ENCODE measurements at regions not wholly inside any gene's neighbourhood (a gene's known extent, or its start where the extent isn't known, plus 50 kb on each side); places are given as distances from the start of the nearest gene placed in this dataset.

DNA sequence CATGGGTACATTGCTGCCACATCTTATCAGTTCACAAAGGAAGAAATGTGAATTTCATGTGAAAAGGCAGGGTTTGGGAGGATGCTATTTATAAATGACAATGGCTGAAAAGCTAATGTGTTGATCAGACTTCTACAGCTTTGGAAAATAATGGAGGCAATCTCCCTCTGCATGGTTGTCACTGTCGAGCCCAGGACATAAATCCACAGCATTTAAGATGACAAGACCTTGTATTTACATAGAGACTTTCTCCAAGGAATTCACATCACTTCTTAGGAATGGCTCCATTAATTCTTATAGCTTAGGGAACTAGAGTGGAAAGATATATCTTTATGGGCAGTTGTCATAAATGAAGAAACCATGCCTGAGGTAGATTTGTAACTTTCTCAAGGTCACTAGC, 66.7 kb downstream of the CBLL2 start:
- 7% methylated on average over 1 of the region's 1 CpG for WGBS (ENCODE audit: insufficient coverage, low coverage, missing lambda C conversion rate)

More for the DNA sequence above, 66.7 kb downstream of the CBLL2 start:
- Histone ChIP-seq H3K27ac (ENCODE audit: extremely low read depth, low read depth, low read length) (no peak overlapping the region), H4K20me1 (replicated peaks; ENCODE audit: control insufficient read depth, insufficient read depth, low read length) (no peaks in the 10 kb centered on the region), H3K9ac (ENCODE audit: insufficient read depth in 1 of 2, low read depth in 2 of 2, low read length in 2 of 2) (no peak overlapping the region), H3K9me3 (replicated peaks; ENCODE audit: control insufficient read depth, insufficient read depth, low read depth, low read length) (no peaks in the 10 kb centered on the region), H3K36me3 (ENCODE audit: control insufficient read depth, insufficient read depth, low read length) (no peaks in the 10 kb centered on the region), H3K79me2 (ENCODE audit: control insufficient read depth, insufficient read depth, low read length) (no peaks in the 10 kb centered on the region), H3K4me1 (replicated peaks in 1 of 2; ENCODE audit: control insufficient read depth in 2 of 2, insufficient read depth in 2 of 2, low read length in 2 of 2) (no peaks in the 10 kb centered on the region), H3K4me3 (no peak overlapping the region), H3K27me3 (ENCODE audit: control insufficient read depth in 2 of 2, insufficient read depth in 2 of 2, low read length in 2 of 2) (no peaks in the 10 kb centered on the region), H2AFZ (ENCODE audit: low read depth, low read length) (no peak overlapping the region), H3K9me1 (ENCODE audit: control insufficient read depth, insufficient read depth, low read length) (no peaks in the 10 kb centered on the region), H3K4me2 (ENCODE audit: insufficient read depth, low read length) (no peak overlapping the region)
- no peak for DNase-seq (ENCODE audit: extremely low read depth in 1 of 4, low spot score in 3 of 4)
- ChIA-PET POLR2A (no interaction called here), CTCF (ENCODE audit: low intra/inter-chr PET ratio) (no interaction called here)
- in situ Hi-C loops (cut with MboI) (no loop called here), intact Hi-C loops (cut with micrococcal nuclease) (no loop called here)
- no peak for ATAC-seq
- no peak for FAIRE-seq
- BruUV-seq (replicated peaks) = no TSS peak
- TF ChIP-seq, protein P1, sequence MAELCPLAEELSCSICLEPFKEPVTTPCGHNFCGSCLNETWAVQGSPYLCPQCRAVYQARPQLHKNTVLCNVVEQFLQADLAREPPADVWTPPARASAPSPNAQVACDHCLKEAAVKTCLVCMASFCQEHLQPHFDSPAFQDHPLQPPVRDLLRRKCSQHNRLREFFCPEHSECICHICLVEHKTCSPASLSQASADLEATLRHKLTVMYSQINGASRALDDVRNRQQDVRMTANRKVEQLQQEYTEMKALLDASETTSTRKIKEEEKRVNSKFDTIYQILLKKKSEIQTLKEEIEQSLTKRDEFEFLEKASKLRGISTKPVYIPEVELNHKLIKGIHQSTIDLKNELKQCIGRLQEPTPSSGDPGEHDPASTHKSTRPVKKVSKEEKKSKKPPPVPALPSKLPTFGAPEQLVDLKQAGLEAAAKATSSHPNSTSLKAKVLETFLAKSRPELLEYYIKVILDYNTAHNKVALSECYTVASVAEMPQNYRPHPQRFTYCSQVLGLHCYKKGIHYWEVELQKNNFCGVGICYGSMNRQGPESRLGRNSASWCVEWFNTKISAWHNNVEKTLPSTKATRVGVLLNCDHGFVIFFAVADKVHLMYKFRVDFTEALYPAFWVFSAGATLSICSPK (IDR thresholded peaks at IDR 0.05; ENCODE audit: borderline replicate concordance) = no peak
- TF ChIP-seq, protein P2, sequence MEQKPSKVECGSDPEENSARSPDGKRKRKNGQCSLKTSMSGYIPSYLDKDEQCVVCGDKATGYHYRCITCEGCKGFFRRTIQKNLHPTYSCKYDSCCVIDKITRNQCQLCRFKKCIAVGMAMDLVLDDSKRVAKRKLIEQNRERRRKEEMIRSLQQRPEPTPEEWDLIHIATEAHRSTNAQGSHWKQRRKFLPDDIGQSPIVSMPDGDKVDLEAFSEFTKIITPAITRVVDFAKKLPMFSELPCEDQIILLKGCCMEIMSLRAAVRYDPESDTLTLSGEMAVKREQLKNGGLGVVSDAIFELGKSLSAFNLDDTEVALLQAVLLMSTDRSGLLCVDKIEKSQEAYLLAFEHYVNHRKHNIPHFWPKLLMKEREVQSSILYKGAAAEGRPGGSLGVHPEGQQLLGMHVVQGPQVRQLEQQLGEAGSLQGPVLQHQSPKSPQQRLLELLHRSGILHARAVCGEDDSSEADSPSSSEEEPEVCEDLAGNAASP (IDR thresholded peaks at IDR 0.05) = no peak
- TF ChIP-seq SMAD1 (IDR thresholded peaks at IDR 0.05; ENCODE audit: low read depth, low read length, partially characterized antibody) (no peak), TCFL5 (CRISPR knock-in tag; conservative IDR thresholded peaks at IDR 0.05) (no peak), ZSCAN29 (IDR thresholded peaks at IDR 0.05) (no peak)
- TF ChIP-seq, protein P3, sequence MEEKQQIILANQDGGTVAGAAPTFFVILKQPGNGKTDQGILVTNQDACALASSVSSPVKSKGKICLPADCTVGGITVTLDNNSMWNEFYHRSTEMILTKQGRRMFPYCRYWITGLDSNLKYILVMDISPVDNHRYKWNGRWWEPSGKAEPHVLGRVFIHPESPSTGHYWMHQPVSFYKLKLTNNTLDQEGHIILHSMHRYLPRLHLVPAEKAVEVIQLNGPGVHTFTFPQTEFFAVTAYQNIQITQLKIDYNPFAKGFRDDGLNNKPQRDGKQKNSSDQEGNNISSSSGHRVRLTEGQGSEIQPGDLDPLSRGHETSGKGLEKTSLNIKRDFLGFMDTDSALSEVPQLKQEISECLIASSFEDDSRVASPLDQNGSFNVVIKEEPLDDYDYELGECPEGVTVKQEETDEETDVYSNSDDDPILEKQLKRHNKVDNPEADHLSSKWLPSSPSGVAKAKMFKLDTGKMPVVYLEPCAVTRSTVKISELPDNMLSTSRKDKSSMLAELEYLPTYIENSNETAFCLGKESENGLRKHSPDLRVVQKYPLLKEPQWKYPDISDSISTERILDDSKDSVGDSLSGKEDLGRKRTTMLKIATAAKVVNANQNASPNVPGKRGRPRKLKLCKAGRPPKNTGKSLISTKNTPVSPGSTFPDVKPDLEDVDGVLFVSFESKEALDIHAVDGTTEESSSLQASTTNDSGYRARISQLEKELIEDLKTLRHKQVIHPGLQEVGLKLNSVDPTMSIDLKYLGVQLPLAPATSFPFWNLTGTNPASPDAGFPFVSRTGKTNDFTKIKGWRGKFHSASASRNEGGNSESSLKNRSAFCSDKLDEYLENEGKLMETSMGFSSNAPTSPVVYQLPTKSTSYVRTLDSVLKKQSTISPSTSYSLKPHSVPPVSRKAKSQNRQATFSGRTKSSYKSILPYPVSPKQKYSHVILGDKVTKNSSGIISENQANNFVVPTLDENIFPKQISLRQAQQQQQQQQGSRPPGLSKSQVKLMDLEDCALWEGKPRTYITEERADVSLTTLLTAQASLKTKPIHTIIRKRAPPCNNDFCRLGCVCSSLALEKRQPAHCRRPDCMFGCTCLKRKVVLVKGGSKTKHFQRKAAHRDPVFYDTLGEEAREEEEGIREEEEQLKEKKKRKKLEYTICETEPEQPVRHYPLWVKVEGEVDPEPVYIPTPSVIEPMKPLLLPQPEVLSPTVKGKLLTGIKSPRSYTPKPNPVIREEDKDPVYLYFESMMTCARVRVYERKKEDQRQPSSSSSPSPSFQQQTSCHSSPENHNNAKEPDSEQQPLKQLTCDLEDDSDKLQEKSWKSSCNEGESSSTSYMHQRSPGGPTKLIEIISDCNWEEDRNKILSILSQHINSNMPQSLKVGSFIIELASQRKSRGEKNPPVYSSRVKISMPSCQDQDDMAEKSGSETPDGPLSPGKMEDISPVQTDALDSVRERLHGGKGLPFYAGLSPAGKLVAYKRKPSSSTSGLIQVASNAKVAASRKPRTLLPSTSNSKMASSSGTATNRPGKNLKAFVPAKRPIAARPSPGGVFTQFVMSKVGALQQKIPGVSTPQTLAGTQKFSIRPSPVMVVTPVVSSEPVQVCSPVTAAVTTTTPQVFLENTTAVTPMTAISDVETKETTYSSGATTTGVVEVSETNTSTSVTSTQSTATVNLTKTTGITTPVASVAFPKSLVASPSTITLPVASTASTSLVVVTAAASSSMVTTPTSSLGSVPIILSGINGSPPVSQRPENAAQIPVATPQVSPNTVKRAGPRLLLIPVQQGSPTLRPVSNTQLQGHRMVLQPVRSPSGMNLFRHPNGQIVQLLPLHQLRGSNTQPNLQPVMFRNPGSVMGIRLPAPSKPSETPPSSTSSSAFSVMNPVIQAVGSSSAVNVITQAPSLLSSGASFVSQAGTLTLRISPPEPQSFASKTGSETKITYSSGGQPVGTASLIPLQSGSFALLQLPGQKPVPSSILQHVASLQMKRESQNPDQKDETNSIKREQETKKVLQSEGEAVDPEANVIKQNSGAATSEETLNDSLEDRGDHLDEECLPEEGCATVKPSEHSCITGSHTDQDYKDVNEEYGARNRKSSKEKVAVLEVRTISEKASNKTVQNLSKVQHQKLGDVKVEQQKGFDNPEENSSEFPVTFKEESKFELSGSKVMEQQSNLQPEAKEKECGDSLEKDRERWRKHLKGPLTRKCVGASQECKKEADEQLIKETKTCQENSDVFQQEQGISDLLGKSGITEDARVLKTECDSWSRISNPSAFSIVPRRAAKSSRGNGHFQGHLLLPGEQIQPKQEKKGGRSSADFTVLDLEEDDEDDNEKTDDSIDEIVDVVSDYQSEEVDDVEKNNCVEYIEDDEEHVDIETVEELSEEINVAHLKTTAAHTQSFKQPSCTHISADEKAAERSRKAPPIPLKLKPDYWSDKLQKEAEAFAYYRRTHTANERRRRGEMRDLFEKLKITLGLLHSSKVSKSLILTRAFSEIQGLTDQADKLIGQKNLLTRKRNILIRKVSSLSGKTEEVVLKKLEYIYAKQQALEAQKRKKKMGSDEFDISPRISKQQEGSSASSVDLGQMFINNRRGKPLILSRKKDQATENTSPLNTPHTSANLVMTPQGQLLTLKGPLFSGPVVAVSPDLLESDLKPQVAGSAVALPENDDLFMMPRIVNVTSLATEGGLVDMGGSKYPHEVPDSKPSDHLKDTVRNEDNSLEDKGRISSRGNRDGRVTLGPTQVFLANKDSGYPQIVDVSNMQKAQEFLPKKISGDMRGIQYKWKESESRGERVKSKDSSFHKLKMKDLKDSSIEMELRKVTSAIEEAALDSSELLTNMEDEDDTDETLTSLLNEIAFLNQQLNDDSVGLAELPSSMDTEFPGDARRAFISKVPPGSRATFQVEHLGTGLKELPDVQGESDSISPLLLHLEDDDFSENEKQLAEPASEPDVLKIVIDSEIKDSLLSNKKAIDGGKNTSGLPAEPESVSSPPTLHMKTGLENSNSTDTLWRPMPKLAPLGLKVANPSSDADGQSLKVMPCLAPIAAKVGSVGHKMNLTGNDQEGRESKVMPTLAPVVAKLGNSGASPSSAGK (IDR thresholded peaks at IDR 0.05) = no peak
